Loucy (cell line): ENCODE measurements at regions not wholly inside any gene's neighbourhood (a gene's known extent, or its start where the extent isn't known, plus 50 kb on each side); places are given as distances from the start of the nearest gene placed in this dataset.

Experiments used
- H2AFZ ChIP-seq: fragments of 200-600 bp; sonication (generic); 2 replicates; pipeline ENCODE4 v1.6.0; 2016; ENCODE audit warnings: antibody characterized with exemption, mild to moderate bottlenecking, low read length, moderate library complexity
- H3F3A ChIP-seq: fragments of 200-600 bp; 2 replicates; pipeline ENCODE4 v1.6.0; 2016; ENCODE audit warnings: antibody characterized with exemption, low read depth, mild to moderate bottlenecking
- H3K27me3 ChIP-seq: fragments of 200-600 bp; sonication (generic); 2 replicates; pipeline ENCODE4 v1.6.1; 2014; ENCODE audit warnings: low read length, mild to moderate bottlenecking; ENCODE audit not compliant: insufficient read depth, poor library complexity, severe bottlenecking
- H3K36me3 ChIP-seq: fragments of 200-600 bp; sonication (generic); 2 replicates; pipeline ENCODE4 v1.6.1; 2016; ENCODE audit warnings: low read length; ENCODE audit not compliant: insufficient read depth
- H3K4me1 ChIP-seq: fragments of 200-600 bp; sonication (generic); 2 replicates; pipeline ENCODE4 v1.5.1; 2014; ENCODE audit warnings: low read length, mild to moderate bottlenecking; ENCODE audit not compliant: insufficient read depth, poor library complexity, severe bottlenecking
- H3K4me2 ChIP-seq: fragments of 200-600 bp; sonication (generic); 2 replicates; pipeline ENCODE4 v1.6.0; 2014; ENCODE audit warnings: antibody characterized with exemption, low read length, low read depth, mild to moderate bottlenecking; ENCODE audit not compliant: poor library complexity, severe bottlenecking
- H3K4me3 ChIP-seq: fragments of 200-600 bp; sonication (generic); 2 replicates; pipeline ENCODE4 v1.5.1; 2014; ENCODE audit warnings: low read length, mild to moderate bottlenecking, mixed read lengths; ENCODE audit not compliant: poor library complexity, severe bottlenecking
- H3K79me2 ChIP-seq: fragments of 200-600 bp; sonication (generic); 2 replicates; pipeline ENCODE4 v1.6.1; 2014; ENCODE audit warnings: low read length; ENCODE audit not compliant: insufficient read depth
- H3K9ac ChIP-seq: fragments of 200-600 bp; sonication (generic); 2 replicates; pipeline ENCODE4 v1.6.0; 2014; ENCODE audit warnings: mild to moderate bottlenecking, low read depth, low read length, moderate library complexity; ENCODE audit not compliant: poor library complexity, severe bottlenecking
- H3K9me2 ChIP-seq: fragments of 200-600 bp; sonication (generic); replicated peaks from 2 replicates; pipeline ENCODE4 v1.6.1; 2016; ENCODE audit warnings: low read depth, low read length, mixed read lengths
- H3K9me3 ChIP-seq: fragments of 200-600 bp; sonication (generic); 2 replicates; pipeline ENCODE4 v1.6.1; 2014; ENCODE audit warnings: mild to moderate bottlenecking, antibody characterized with exemption, low read length, low read depth; ENCODE audit not compliant: insufficient read depth
- H4K20me1 ChIP-seq: fragments of 200-600 bp; sonication (generic); 2 replicates; pipeline ENCODE4 v1.6.0; 2014; ENCODE audit warnings: antibody characterized with exemption, low read length, mild to moderate bottlenecking; ENCODE audit not compliant: insufficient read depth, poor library complexity, severe bottlenecking
- CTCF ChIP-seq: fragments of 200-600 bp; sonication (generic); conservative IDR thresholded peaks from 2 replicates; pipeline ENCODE4 v1.5.1; 2014; ENCODE audit warnings: mild to moderate bottlenecking, antibody characterized with exemption, low read length
- EZH2phosphoT487 ChIP-seq: fragments of 200-600 bp; IDR thresholded peaks from 2 replicates; pipeline ENCODE4 v1.6.1; 2018; ENCODE audit warnings: antibody characterized with exemption, mild to moderate bottlenecking, moderate library complexity, borderline replicate concordance

- H3K9me2 ChIP-seq, result no peaks in the 10 kb centered on the region
- no peak overlapping the region for H3K4me3 ChIP-seq
- H3K79me2 ChIP-seq, result no peaks in the 10 kb centered on the region
- no peaks in the 10 kb centered on the region for H3K27me3 ChIP-seq
- H3F3A ChIP-seq, result no peaks in the 10 kb centered on the region
- H4K20me1 ChIP-seq, result no peaks in the 10 kb centered on the region
- no peaks in the 10 kb centered on the region for H3K9me3 ChIP-seq
- no peak for TF ChIP-seq EZH2phosphoT487
- TF ChIP-seq CTCF, result no peak
- no peak overlapping the region for H3K4me2 ChIP-seq
- no peak overlapping the region for H2AFZ ChIP-seq
- no peaks in the 10 kb centered on the region for H3K4me1 ChIP-seq
- H3K9ac ChIP-seq, result no peak overlapping the region
- no peaks in the 10 kb centered on the region for H3K36me3 ChIP-seq
These were observed 762.1 kb upstream of the NEGR1 start for GRCh38 chr1:73044241-73045036.

GRCh38 chr1:73042403-73042802 lies 760.1 kb upstream of the NEGR1 start:
- no peaks in the 10 kb centered on the region for H3K79me2 ChIP-seq
- H2AFZ ChIP-seq, result no peak overlapping the region
- no peaks in the 10 kb centered on the region for H4K20me1 ChIP-seq
- H3K9me2 ChIP-seq, result no peaks in the 10 kb centered on the region
- H3K36me3 ChIP-seq, result no peaks in the 10 kb centered on the region
- no peaks in the 10 kb centered on the region for H3K4me1 ChIP-seq
- no peaks in the 10 kb centered on the region for H3K9me3 ChIP-seq
- no peaks in the 10 kb centered on the region for H3F3A ChIP-seq
- no peaks in the 10 kb centered on the region for H3K27me3 ChIP-seq
- no peak overlapping the region for H3K4me3 ChIP-seq
- no peak overlapping the region for H3K9ac ChIP-seq
- TF ChIP-seq CTCF (no peak), EZH2phosphoT487 (no peak)
- H3K4me2 ChIP-seq, result no peak overlapping the region

- Histone ChIP-seq H3K9ac (no peak overlapping the region), H3K4me1 (no peaks in the 10 kb centered on the region), H3F3A (no peaks in the 10 kb centered on the region), H3K27me3 (no peaks in the 10 kb centered on the region), H3K9me3 (no peaks in the 10 kb centered on the region), H3K4me3 (no peak overlapping the region), H3K4me2 (no peak overlapping the region), H3K79me2 (no peaks in the 10 kb centered on the region), H3K9me2 (no peaks in the 10 kb centered on the region), H2AFZ (no peak overlapping the region), H4K20me1 (no peaks in the 10 kb centered on the region), H3K36me3 (no peaks in the 10 kb centered on the region)
- TF ChIP-seq CTCF (no peak), EZH2phosphoT487 (no peak)
These were observed 758.5 kb upstream of the NEGR1 start for GRCh38 chr1:73040811-73041210.
